Vagina (tissue), 2 donors: ENCODE measurements at regions not wholly inside any gene's neighbourhood (a gene's known extent, or its start where the extent isn't known, plus 50 kb on each side); places are given as distances from the start of the nearest gene placed in this dataset.

Experiments used
- POLR2A ChIP-seq, 2 donors: fragments of 450-650 bp; IDR thresholded peaks; one replicate each; pipeline ENCODE4 v1.6.1; 2017; ENCODE audit warnings: antibody characterized with exemption in 2 of 2, mild to moderate bottlenecking in 2 of 2, moderate library complexity in 2 of 2
- TF ChIP-seq, protein P1 (sequence below), 3 experiments: fragments of 450-650 bp in 2 of 3; fragments of 200-600 bp in 1 of 3; sonication (generic) in 1 of 3; IDR thresholded peaks; one replicate each; pipeline ENCODE4 v1.5.1; 2017 to 2019; ENCODE audit warnings: antibody characterized with exemption in 3 of 3, mild to moderate bottlenecking in 2 of 3, moderate library complexity in 2 of 3

DNA sequence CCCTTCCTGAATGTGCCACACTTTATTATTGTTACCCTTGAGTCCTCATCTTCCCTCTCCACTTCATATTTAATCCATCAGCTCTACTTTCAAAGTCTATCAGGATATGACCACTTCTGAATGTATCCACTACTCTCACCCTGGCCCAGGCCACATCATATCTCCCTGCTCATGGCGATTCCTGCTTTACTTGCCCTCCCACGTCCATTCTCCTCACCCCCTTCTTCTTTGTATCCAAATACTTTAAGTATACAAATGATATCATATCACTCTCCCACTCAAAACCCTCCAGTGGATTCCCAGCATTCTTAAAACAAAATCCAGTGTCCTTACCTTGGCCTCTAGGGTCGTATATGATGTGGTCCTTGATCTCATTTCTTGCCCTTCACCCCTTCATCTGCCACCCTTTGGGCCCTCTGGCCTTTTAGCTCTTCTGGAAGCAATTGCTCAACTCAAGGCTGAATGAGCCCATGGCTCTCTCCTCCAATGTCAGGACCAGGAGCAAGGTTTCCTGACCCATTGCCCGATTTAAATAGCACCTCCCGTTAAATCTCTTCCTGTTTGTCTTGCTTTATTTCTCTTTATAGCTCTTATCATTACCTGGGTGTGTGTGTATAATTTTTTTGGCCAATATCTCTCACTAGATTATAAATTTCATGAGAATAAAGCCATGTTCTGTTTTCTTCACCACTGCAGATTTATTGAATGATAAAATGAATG is 205.9 kb upstream of the ECI2 start:
- TF ChIP-seq, protein P1, sequence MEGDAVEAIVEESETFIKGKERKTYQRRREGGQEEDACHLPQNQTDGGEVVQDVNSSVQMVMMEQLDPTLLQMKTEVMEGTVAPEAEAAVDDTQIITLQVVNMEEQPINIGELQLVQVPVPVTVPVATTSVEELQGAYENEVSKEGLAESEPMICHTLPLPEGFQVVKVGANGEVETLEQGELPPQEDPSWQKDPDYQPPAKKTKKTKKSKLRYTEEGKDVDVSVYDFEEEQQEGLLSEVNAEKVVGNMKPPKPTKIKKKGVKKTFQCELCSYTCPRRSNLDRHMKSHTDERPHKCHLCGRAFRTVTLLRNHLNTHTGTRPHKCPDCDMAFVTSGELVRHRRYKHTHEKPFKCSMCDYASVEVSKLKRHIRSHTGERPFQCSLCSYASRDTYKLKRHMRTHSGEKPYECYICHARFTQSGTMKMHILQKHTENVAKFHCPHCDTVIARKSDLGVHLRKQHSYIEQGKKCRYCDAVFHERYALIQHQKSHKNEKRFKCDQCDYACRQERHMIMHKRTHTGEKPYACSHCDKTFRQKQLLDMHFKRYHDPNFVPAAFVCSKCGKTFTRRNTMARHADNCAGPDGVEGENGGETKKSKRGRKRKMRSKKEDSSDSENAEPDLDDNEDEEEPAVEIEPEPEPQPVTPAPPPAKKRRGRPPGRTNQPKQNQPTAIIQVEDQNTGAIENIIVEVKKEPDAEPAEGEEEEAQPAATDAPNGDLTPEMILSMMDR (IDR thresholded peaks at IDR 0.05): no peak
- TF ChIP-seq POLR2A (IDR thresholded peaks at IDR 0.05): no peak
